OCI-LY7 (cell line): ENCODE measurements at regions not wholly inside any gene's neighbourhood (a gene's known extent, or its start where the extent isn't known, plus 50 kb on each side); places are given as distances from the start of the nearest gene placed in this dataset.
"Not testable (repeated sequence)": the region's sequence is repeated elsewhere in the genome, so short reads cannot be mapped to it uniquely, and the experiment has no call there.

Experiments
- BruUV-seq: library from RNA; stranded (reverse); fragments of 400-500 nt; replicated peaks from 2 replicates; lab custom pipeline; 2021; lab: Mats Ljungman, UMichigan
- CTCF ChIA-PET: fragments of 300-600 bp; sonication (Branson Sonifier 250); formaldehyde crosslinking; loops from one replicate; lab custom pipeline; 2022; ENCODE audit warnings: antibody characterized with exemption; ENCODE audit not compliant: unreplicated experiment; lab: Charles Lee
- POLR2A ChIA-PET: fragments of 300-600 bp; sonication (Branson Sonifier 250); formaldehyde crosslinking; loops from one replicate; lab custom pipeline; 2022; ENCODE audit warnings: antibody characterized with exemption; lab: Charles Lee
- DNase-seq: peaks from one replicate; pipeline ENCODE4 v3.0.0-alpha.2; 2015; ENCODE audit warnings: low spot score
- H2AFZ ChIP-seq: fragments of 200-600 bp; sonication (generic), shearing (Covaris generic); 2 replicates; pipeline ENCODE4 v1.6.1; 2014; ENCODE audit warnings: mild to moderate bottlenecking, antibody characterized with exemption, low read length, moderate library complexity
- H3K27ac ChIP-seq: fragments of 200-600 bp; sonication (generic); 2 replicates; pipeline ENCODE4 v1.5.1; 2014; ENCODE audit warnings: mixed run types, low read depth, mild to moderate bottlenecking, moderate library complexity, low read length, inconsistent platforms; ENCODE audit not compliant: poor library complexity, severe bottlenecking
- H3K36me3 ChIP-seq: fragments of 200-600 bp; sonication (generic); 2 replicates; pipeline ENCODE4 v1.6.1; 2014; ENCODE audit warnings: mild to moderate bottlenecking, antibody characterized with exemption, low read length, moderate library complexity, mixed read lengths; ENCODE audit not compliant: insufficient read depth
- H3K4me1 ChIP-seq: fragments of 200-600 bp; sonication (generic); 2 replicates; pipeline ENCODE4 v1.5.1; 2014; ENCODE audit warnings: mild to moderate bottlenecking, low read length; ENCODE audit not compliant: insufficient read depth, poor library complexity, severe bottlenecking
- H3K4me2 ChIP-seq: fragments of 200-600 bp; sonication (generic); 2 replicates; pipeline ENCODE4 v1.6.1; 2014; ENCODE audit warnings: mild to moderate bottlenecking, low read length
- H3K4me3 ChIP-seq: fragments of 200-600 bp; sonication (generic); 2 replicates; pipeline ENCODE4 v1.5.1; 2014; ENCODE audit warnings: mild to moderate bottlenecking, low read depth, low read length; ENCODE audit not compliant: poor library complexity, severe bottlenecking
- H3K79me2 ChIP-seq: fragments of 200-600 bp; sonication (generic); 2 replicates; pipeline ENCODE4 v1.6.1; 2016; ENCODE audit warnings: low read depth, mild to moderate bottlenecking, low read length, moderate library complexity, mixed read lengths; ENCODE audit not compliant: insufficient read depth
- H3K9me2 ChIP-seq: fragments of 200-600 bp; sonication (generic); 2 replicates; pipeline ENCODE4 v1.6.1; 2016; ENCODE audit warnings: mild to moderate bottlenecking, low read length, mixed read lengths; ENCODE audit not compliant: insufficient read depth
- H3K9me3 ChIP-seq: fragments of 200-600 bp; sonication (generic); 2 replicates; pipeline ENCODE4 v1.6.1; 2014; ENCODE audit warnings: mild to moderate bottlenecking, mixed run types, low read length, mixed read lengths
- H4K20me1 ChIP-seq: fragments of 200-600 bp; sonication (generic); 2 replicates; pipeline ENCODE4 v1.6.1; 2014; ENCODE audit warnings: mild to moderate bottlenecking, antibody characterized with exemption, low read length, moderate library complexity, mixed read lengths; ENCODE audit not compliant: insufficient read depth
- CTCF ChIP-seq: fragments of 200-600 bp; sonication (generic); conservative IDR thresholded peaks from 2 replicates; pipeline ENCODE4 v1.5.1; 2014; ENCODE audit warnings: mild to moderate bottlenecking, antibody characterized with exemption, low read length, moderate library complexity, mixed read lengths
- EZH2phosphoT487 ChIP-seq: fragments of 200-600 bp; sonication (generic); IDR thresholded peaks from 2 replicates; pipeline ENCODE4 v1.6.1; 2018; ENCODE audit warnings: low read depth, borderline replicate concordance, mild to moderate bottlenecking, mixed run types, antibody characterized with exemption, low read length, moderate library complexity, mixed read lengths
- intact Hi-C: fragments of 100-400 bp; cut with micrococcal nuclease; formaldehyde crosslinking; loops from one replicate; pipeline ENCODE4 v1.10.0; 2022; ENCODE audit not compliant: unreplicated experiment

- Histone ChIP-seq H3K9me3 (no peaks in the 10 kb centered on the region), H3K4me2 (no peak overlapping the region), H4K20me1 (no peaks in the 10 kb centered on the region), H2AFZ (no peak overlapping the region), H3K4me1 (peaks cover 3% of the 10 kb centered on the region), H3K9me2 (no peaks in the 10 kb centered on the region), H3K27ac (no peak overlapping the region), H3K4me3 (no peak overlapping the region), H3K36me3 (peaks cover 35% of the 10 kb centered on the region), H3K79me2 (no peaks in the 10 kb centered on the region)
- no peak for DNase-seq
- ChIA-PET POLR2A (interaction anchor here (1.4 kb wide), 1 partner anchor 285 kb away, joined by 3 read pairs; no protein-coding TSS in a partner anchor), CTCF (no interaction called here)
- no TSS peak for BruUV-seq
- TF ChIP-seq CTCF (no peak), EZH2phosphoT487 (no peak)
- intact Hi-C loops = loop anchor here (5.0 to 10.0 kb wide), 3 partner anchors 106 to 354 kb away; partner anchors contain the start of gene SEPTIN7
These were observed 107.7 kb downstream of the SEPTIN7 start for GRCh38 chr7:35908331-35909216.

GRCh38 chr7:35909870-35910357 lies 109.1 kb downstream of the SEPTIN7 start:
- Histone ChIP-seq H3K9me2 (no peaks in the 10 kb centered on the region), H3K4me2 (no peak overlapping the region), H4K20me1 (no peaks in the 10 kb centered on the region), H3K36me3 (peaks cover 25% of the 10 kb centered on the region), H2AFZ (no peak overlapping the region), H3K27ac (no peak overlapping the region), H3K9me3 (no peaks in the 10 kb centered on the region), H3K4me1 (peaks cover 3% of the 10 kb centered on the region), H3K4me3 (no peak overlapping the region), H3K79me2 (no peaks in the 10 kb centered on the region)
- ChIA-PET CTCF (no interaction called here), POLR2A (interaction anchor here (1.4 to 1.5 kb wide), 2 partner anchors 204 to 286 kb away, joined by 3 to 6 read pairs; no protein-coding TSS in a partner anchor)
- no peak for DNase-seq
- no TSS peak for BruUV-seq
- intact Hi-C loops = loop anchor here (5.0 to 10.0 kb wide), 3 partner anchors 108 to 355 kb away; partner anchors contain the start of gene SEPTIN7
- TF ChIP-seq CTCF (no peak), EZH2phosphoT487 (no peak)

GRCh38 chr7:35910621-35911020 lies 109.8 kb downstream of the SEPTIN7 start:
- intact Hi-C loops, H3K9me3 ChIP-seq, DNase-seq, CTCF ChIA-PET, H3K9me2 ChIP-seq, H3K4me1 ChIP-seq, H2AFZ ChIP-seq, H3K79me2 ChIP-seq, H3K27ac ChIP-seq, BruUV-seq, H4K20me1 ChIP-seq, H3K4me2 ChIP-seq, H3K4me3 ChIP-seq: not testable (repeated sequence)
- peaks cover 19% of the 10 kb centered on the region for H3K36me3 ChIP-seq
- POLR2A ChIA-PET = interaction anchor here (1.5 kb wide), 1 partner anchor 205 kb away, joined by 6 read pairs; no protein-coding TSS in a partner anchor

- intact Hi-C loops, BruUV-seq, H3K27ac ChIP-seq, H2AFZ ChIP-seq, H3K36me3 ChIP-seq, CTCF ChIA-PET, H3K4me1 ChIP-seq, DNase-seq, H3K4me2 ChIP-seq, H3K9me2 ChIP-seq, H4K20me1 ChIP-seq, H3K9me3 ChIP-seq, H3K79me2 ChIP-seq, H3K4me3 ChIP-seq: not testable (repeated sequence)
- POLR2A ChIA-PET = interaction anchor here (0.6 to 0.7 kb wide), 2 partner anchors 259 to 326 kb away, joined by 3 to 5 read pairs; no protein-coding TSS in a partner anchor
These were observed 112.5 kb downstream of the SEPTIN7 start for GRCh38 chr7:35913350-35913749.
